GM23248 (cell line): ENCODE measurements at regions not wholly inside any gene's neighbourhood (a gene's known extent, or its start where the extent isn't known, plus 50 kb on each side); places are given as distances from the start of the nearest gene placed in this dataset.

Experiments
- DNase-seq: peaks from one replicate; pipeline ENCODE4 v3.0.0-alpha.2; 2015
- H2AFZ ChIP-seq: fragments of 200-600 bp; sonication (generic); 2 replicates; pipeline ENCODE4 v1.6.1; 2016; ENCODE audit warnings: antibody characterized with exemption
- H3F3A ChIP-seq: fragments of 200-600 bp; sonication (generic); 2 replicates; pipeline ENCODE4 v1.6.1; 2016; ENCODE audit warnings: mild to moderate bottlenecking, antibody characterized with exemption, mixed run types; ENCODE audit not compliant: insufficient read depth
- H3K27ac ChIP-seq: fragments of 200-600 bp; sonication (generic); 2 replicates; pipeline ENCODE4 v1.5.1; 2016; ENCODE audit warnings: mild to moderate bottlenecking
- H3K27me3 ChIP-seq: fragments of 200-600 bp; sonication (generic); replicated peaks from 2 replicates; pipeline ENCODE4 v1.6.1; 2016; ENCODE audit warnings: mild to moderate bottlenecking; ENCODE audit not compliant: insufficient read depth
- H3K36me3 ChIP-seq: fragments of 200-600 bp; sonication (generic); 2 replicates; pipeline ENCODE4 v1.6.1; 2016; ENCODE audit warnings: low read depth, mild to moderate bottlenecking
- H3K4me1 ChIP-seq: fragments of 200-600 bp; sonication (generic); 2 replicates; pipeline ENCODE4 v1.6.1; 2016; ENCODE audit warnings: mild to moderate bottlenecking; ENCODE audit not compliant: insufficient read depth
- H3K4me2 ChIP-seq: fragments of 200-600 bp; sonication (generic); one replicate; pipeline ENCODE4 v1.6.1; 2016; ENCODE audit warnings: mild to moderate bottlenecking; ENCODE audit not compliant: unreplicated experiment
- H3K4me3 ChIP-seq: fragments of 200-600 bp; sonication (generic); 2 replicates; pipeline ENCODE4 v1.5.1; 2016; ENCODE audit warnings: mild to moderate bottlenecking
- H3K79me2 ChIP-seq: fragments of 200-600 bp; sonication (generic); 2 replicates; pipeline ENCODE4 v1.6.1; 2016; ENCODE audit warnings: mild to moderate bottlenecking; ENCODE audit not compliant: insufficient read depth
- H3K9ac ChIP-seq: fragments of 200-600 bp; sonication (generic); 2 replicates; pipeline ENCODE4 v1.6.1; 2016; ENCODE audit warnings: mild to moderate bottlenecking
- H3K9me2 ChIP-seq: fragments of 200-600 bp; sonication (generic); 2 replicates; pipeline ENCODE4 v1.6.1; 2016; ENCODE audit warnings: mixed run types, mild to moderate bottlenecking, moderate library complexity; ENCODE audit not compliant: insufficient read depth
- H3K9me3 ChIP-seq: fragments of 200-600 bp; sonication (generic); one replicate; pipeline ENCODE4 v1.6.1; 2017; ENCODE audit warnings: low read depth
- H4K20me1 ChIP-seq: fragments of 200-600 bp; sonication (generic); 2 replicates; pipeline ENCODE4 v1.6.0; 2016; ENCODE audit not compliant: insufficient read depth
- EZH2 ChIP-seq: fragments of 200-600 bp; sonication (generic); IDR thresholded peaks from 2 replicates; pipeline ENCODE4 v1.6.1; 2018; ENCODE audit warnings: antibody characterized with exemption, mild to moderate bottlenecking; ENCODE audit not compliant: insufficient read depth, poor library complexity, severe bottlenecking
- EZH2phosphoT487 ChIP-seq: fragments of 200-600 bp; sonication (generic); IDR thresholded peaks from 2 replicates; pipeline ENCODE4 v1.6.1; 2018; ENCODE audit warnings: antibody characterized with exemption, moderate library complexity, mild to moderate bottlenecking, low read depth; ENCODE audit not compliant: insufficient read depth
- WGBS, 2 experiments: methylation state at CpG; one replicate each; pipeline ENCODE4 v1.1.6; 2015 to 2017; ENCODE audit warnings: low lambda C conversion rate in 2 of 2, low coverage in 1 of 2; ENCODE audit errors: missing lambda C conversion rate in 2 of 2; 5-methylcytosine and 5-hydroxymethylcytosine counted together
- in situ Hi-C: fragments of 300-500 bp; cut with MboI; formaldehyde crosslinking; loops from 2 replicates; pipeline ENCODE4 v1.15.0; 2020

- peaks cover 15% of the 10 kb centered on the region; the same call in 1 of the 2 replicates for H3F3A ChIP-seq
- no peaks in the 10 kb centered on the region for H3K9me2 ChIP-seq
- H3K9ac ChIP-seq = no peak overlapping the region
- H4K20me1 ChIP-seq = no peaks in the 10 kb centered on the region
- H3K4me1 ChIP-seq = peaks cover 18% of the 10 kb centered on the region
- WGBS, 2 experiments = 79 to 87% methylated on average over 2 of the region's 2 CpGs
- no peaks in the 10 kb centered on the region for H3K79me2 ChIP-seq
- no peak for DNase-seq
- no peaks in the 10 kb centered on the region for H3K27me3 ChIP-seq
- in situ Hi-C loops = no loop called here
- no peak overlapping the region for H3K27ac ChIP-seq
- H2AFZ ChIP-seq = no peak overlapping the region
- H3K4me2 ChIP-seq = no peak overlapping the region
- no peaks in the 10 kb centered on the region for H3K36me3 ChIP-seq
- TF ChIP-seq EZH2 (no peak), EZH2phosphoT487 (no peak)
- H3K9me3 ChIP-seq = no peaks in the 10 kb centered on the region
- no peak overlapping the region for H3K4me3 ChIP-seq
Measured at GRCh38 chr2:145155196-145155595, 635.3 kb upstream of the ZEB2 start.

GRCh38 chr2:145154731-145155130, 634.8 kb upstream of the ZEB2 start:
- H4K20me1 ChIP-seq = no peaks in the 10 kb centered on the region
- no peaks in the 10 kb centered on the region for H3K9me2 ChIP-seq
- no peaks in the 10 kb centered on the region for H3K36me3 ChIP-seq

GRCh38 chr2:145146691-145147090, 626.8 kb upstream of the ZEB2 start:
- in situ Hi-C loops = no loop called here
- no peaks in the 10 kb centered on the region for H3K36me3 ChIP-seq
- H3K4me3 ChIP-seq = no peak overlapping the region
- H3K4me1 ChIP-seq = no peaks in the 10 kb centered on the region
- no peak for DNase-seq
- H3K27ac ChIP-seq = no peak overlapping the region
- no peaks in the 10 kb centered on the region for H4K20me1 ChIP-seq
- no peaks in the 10 kb centered on the region for H3F3A ChIP-seq
- TF ChIP-seq EZH2phosphoT487 = no peak
- no peak for TF ChIP-seq EZH2
- no peaks in the 10 kb centered on the region for H3K9me2 ChIP-seq
- no peaks in the 10 kb centered on the region for H3K79me2 ChIP-seq
- H3K4me2 ChIP-seq = no peak overlapping the region
- no peaks in the 10 kb centered on the region for H3K27me3 ChIP-seq
- peaks cover 3% of the 10 kb centered on the region for H3K9me3 ChIP-seq
- H2AFZ ChIP-seq = no peak overlapping the region
- H3K9ac ChIP-seq = no peak overlapping the region

More at GRCh38 chr2:145154731-145155130, 634.8 kb upstream of the ZEB2 start:
- no peak overlapping the region for H3K27ac ChIP-seq
- no peaks in the 10 kb centered on the region for H3K27me3 ChIP-seq
- 60 to 69% methylated on average over 2 of the region's 2 CpGs for WGBS, 2 experiments
- no peak overlapping the region for H3K4me3 ChIP-seq
- peaks cover 18% of the 10 kb centered on the region for H3K4me1 ChIP-seq
- H3K79me2 ChIP-seq = no peaks in the 10 kb centered on the region
- TF ChIP-seq EZH2 (no peak), EZH2phosphoT487 (no peak)
- H3K9ac ChIP-seq = no peak overlapping the region
- no peaks in the 10 kb centered on the region for H3K9me3 ChIP-seq
- in situ Hi-C loops = no loop called here
- no peak overlapping the region for H3K4me2 ChIP-seq
- peaks cover 15% of the 10 kb centered on the region; the same call in 1 of the 2 replicates for H3F3A ChIP-seq
- no peak overlapping the region for H2AFZ ChIP-seq
- DNase-seq = no peak

- Histone ChIP-seq H3K27ac (no peak overlapping the region), H3K9ac (no peak overlapping the region), H2AFZ (no peak overlapping the region), H3K27me3 (no peaks in the 10 kb centered on the region), H3F3A (no peaks in the 10 kb centered on the region), H3K9me2 (no peaks in the 10 kb centered on the region), H3K79me2 (no peaks in the 10 kb centered on the region), H3K4me3 (no peak overlapping the region), H3K36me3 (no peaks in the 10 kb centered on the region), H3K4me1 (no peaks in the 10 kb centered on the region), H3K9me3 (peaks cover 3% of the 10 kb centered on the region), H4K20me1 (no peaks in the 10 kb centered on the region), H3K4me2 (no peak overlapping the region)
- TF ChIP-seq EZH2phosphoT487 (no peak), EZH2 (no peak)
- no peak for DNase-seq
- WGBS, 2 experiments = 80 to 86% methylated on average over 3 of the region's 3 CpGs
- in situ Hi-C loops = no loop called here
Measured at GRCh38 chr2:145144131-145144728, 624.3 kb upstream of the ZEB2 start.

- no peaks in the 10 kb centered on the region for H3F3A ChIP-seq
- H3K4me1 ChIP-seq = no peaks in the 10 kb centered on the region
- no peak overlapping the region for H3K27ac ChIP-seq
- no peaks in the 10 kb centered on the region for H3K27me3 ChIP-seq
- H3K4me3 ChIP-seq = no peak overlapping the region
- no peak overlapping the region for H2AFZ ChIP-seq
- no peaks in the 10 kb centered on the region for H3K9me2 ChIP-seq
- no peaks in the 10 kb centered on the region for H3K9me3 ChIP-seq
- no peak for TF ChIP-seq EZH2phosphoT487
- TF ChIP-seq EZH2 = no peak
- no peak overlapping the region for H3K4me2 ChIP-seq
- WGBS, 2 experiments = 69 to 71% methylated on average over 2 of the region's 2 CpGs
- in situ Hi-C loops = no loop called here
- H3K36me3 ChIP-seq = no peaks in the 10 kb centered on the region
- DNase-seq = no peak
- no peaks in the 10 kb centered on the region for H4K20me1 ChIP-seq
- H3K79me2 ChIP-seq = no peaks in the 10 kb centered on the region
- no peak overlapping the region for H3K9ac ChIP-seq
Measured at GRCh38 chr2:145141981-145142380, 622.1 kb upstream of the ZEB2 start.
